Tibial nerve (tissue), 4 donors: ENCODE measurements at regions not wholly inside any gene's neighbourhood (a gene's known extent, or its start where the extent isn't known, plus 50 kb on each side); places are given as distances from the start of the nearest gene placed in this dataset.

Source experiments
- DNase-seq, 2 donors: peaks; one replicate each; pipeline ENCODE4 v3.0.0-alpha.2; 2019; ENCODE audit warnings: low spot score in 2 of 2
- H3K27ac ChIP-seq, 4 donors: fragments of 200-600 bp; sonication (generic) in 3 of 4; one replicate each; pipeline ENCODE4 v1.5.1; 2017 to 2019; ENCODE audit warnings: mild to moderate bottlenecking in 1 of 4
- H3K27me3 ChIP-seq, 2 donors: fragments of 200-600 bp; sonication (generic) in 1 of 2; one replicate each; pipeline versions ENCODE4 v1.5.1 to v1.6.0; 2017 to 2019
- H3K36me3 ChIP-seq, 3 donors: fragments of 200-600 bp; sonication (generic); one replicate each; pipeline ENCODE4 v1.5.1; 2018 to 2019
- H3K4me1 ChIP-seq, 4 donors: fragments of 200-600 bp; sonication (generic) in 3 of 4; one replicate each; pipeline ENCODE4 v1.5.1; 2017 to 2019
- H3K4me3 ChIP-seq, 4 donors: fragments of 200-600 bp; sonication (generic) in 3 of 4; one replicate each; pipeline ENCODE4 v1.5.1; 2017 to 2019; ENCODE audit warnings: mild to moderate bottlenecking in 1 of 4, moderate library complexity in 1 of 4
- H3K9me3 ChIP-seq, 4 donors: fragments of 200-600 bp; sonication (generic) in 3 of 4; one replicate each; pipeline ENCODE4 v1.5.1; 2017 to 2019
- CTCF ChIP-seq, 5 experiments: fragments of 200-600 bp in 3 of 5; fragments of 450-650 bp in 2 of 5; sonication (generic) in 3 of 5; IDR thresholded peaks; one replicate each; pipeline ENCODE4 v1.5.1; 2016 to 2019; ENCODE audit warnings: antibody characterized with exemption in 5 of 5, mild to moderate bottlenecking in 3 of 5, moderate library complexity in 2 of 5
- EP300 ChIP-seq, 2 donors: sonication (generic); formaldehyde crosslinking; IDR thresholded peaks; one replicate each; pipeline ENCODE4 v1.6.1; 2017; ENCODE audit warnings: antibody characterized with exemption in 2 of 2, mild to moderate bottlenecking in 1 of 2
- POLR2A ChIP-seq, 2 donors: fragments of 450-650 bp; IDR thresholded peaks; one replicate each; pipeline ENCODE4 v1.6.1; 2017; ENCODE audit warnings: antibody characterized with exemption in 2 of 2, mild to moderate bottlenecking in 2 of 2, moderate library complexity in 2 of 2
- WGBS, 2 donors: methylation state at CpG; one replicate each; pipeline ENCODE4 v1.1.5; 2018; 5-methylcytosine and 5-hydroxymethylcytosine counted together

GRCh38 chrX:8033175-8033574, 106.0 kb upstream of the PNPLA4 start:
- DNase-seq, result no peak
- Histone ChIP-seq H3K27ac (no peak overlapping the region), H3K27me3 (peaks cover 0 to 4% of the 10 kb centered on the region in 2 donors), H3K4me3 (no peak overlapping the region), H3K36me3 (no peaks in the 10 kb centered on the region), H3K9me3 (no peaks in the 10 kb centered on the region), H3K4me1 (no peaks in the 10 kb centered on the region)
- WGBS, 2 donors, result 36 to 64% methylated on average over 4 of the region's 4 CpGs
- no peak for TF ChIP-seq POLR2A (IDR thresholded peaks at IDR 0.05)

DNA sequence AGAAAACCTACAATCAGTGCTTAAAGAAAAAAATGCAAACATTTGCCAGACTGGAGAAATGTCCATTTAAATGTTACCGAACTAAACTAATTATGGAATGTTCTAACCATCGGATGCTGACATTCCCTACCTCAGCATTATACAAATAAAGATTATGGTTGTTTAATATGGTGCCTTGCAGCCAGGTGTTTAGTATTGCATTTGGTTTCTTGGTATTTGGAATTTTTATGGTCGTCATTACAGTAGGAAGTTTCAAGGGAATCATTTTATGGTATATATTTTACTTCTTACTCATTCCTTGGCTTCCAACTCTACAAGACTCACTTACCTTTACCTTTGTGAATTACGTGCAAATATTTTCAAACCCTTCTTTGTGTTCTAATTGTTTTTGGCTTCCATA, 103.1 kb upstream of the PNPLA4 start:
- no peaks in the 10 kb centered on the region for H3K4me1 ChIP-seq
- peaks cover 0 to 4% of the 10 kb centered on the region in 2 donors for H3K27me3 ChIP-seq
- no peaks in the 10 kb centered on the region for H3K9me3 ChIP-seq
- H3K36me3 ChIP-seq, result no peaks in the 10 kb centered on the region
- H3K27ac ChIP-seq, result no peak overlapping the region
- no peak for DNase-seq
- TF ChIP-seq EP300 (IDR thresholded peaks at IDR 0.05), result no peak
- TF ChIP-seq CTCF (IDR thresholded peaks at IDR 0.05), result no peak
- TF ChIP-seq POLR2A (IDR thresholded peaks at IDR 0.05), result no peak
- 80 to 81% methylated on average over 4 of the region's 4 CpGs for WGBS, 2 donors
- no peak overlapping the region for H3K4me3 ChIP-seq

DNA sequence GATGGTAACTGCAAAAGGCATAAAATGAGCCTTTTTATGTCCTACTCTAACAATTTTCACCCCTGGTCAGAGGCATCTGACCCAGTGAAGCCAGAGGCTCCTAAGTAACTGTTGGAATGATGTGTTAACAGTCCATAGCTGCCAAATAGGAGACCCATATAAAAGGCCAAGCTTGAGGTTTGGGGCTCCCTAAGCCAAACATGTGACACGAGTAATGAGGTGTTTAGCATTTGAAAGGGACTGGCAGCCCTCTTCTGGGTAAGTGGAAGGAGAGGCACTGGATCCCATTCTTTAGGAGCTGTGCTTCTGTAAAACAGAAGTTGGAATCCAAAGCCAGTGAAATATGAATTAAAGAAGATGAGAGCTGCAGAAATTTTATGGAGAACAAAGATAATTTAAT, 100.6 kb upstream of the PNPLA4 start:
- Histone ChIP-seq H3K4me1 (no peaks in the 10 kb centered on the region), H3K27ac (no peak overlapping the region), H3K9me3 (no peaks in the 10 kb centered on the region), H3K36me3 (no peaks in the 10 kb centered on the region), H3K27me3 (peaks cover 0 to 2% of the 10 kb centered on the region in 2 donors), H3K4me3 (no peak overlapping the region)
- no peak for TF ChIP-seq CTCF (IDR thresholded peaks at IDR 0.05)
- no peak for TF ChIP-seq EP300 (IDR thresholded peaks at IDR 0.05)
- no peak for TF ChIP-seq POLR2A (IDR thresholded peaks at IDR 0.05)
- WGBS, 2 donors, result 26 to 43% methylated on average over 1 of the region's 1 CpG
- DNase-seq, result no peak

- H3K9me3 ChIP-seq, result no peaks in the 10 kb centered on the region
- no peak for DNase-seq
- H3K4me3 ChIP-seq, result no peak overlapping the region
- no peaks in the 10 kb centered on the region for H3K27me3 ChIP-seq
- H3K36me3 ChIP-seq, result no peaks in the 10 kb centered on the region
- H3K4me1 ChIP-seq, result no peaks in the 10 kb centered on the region
- H3K27ac ChIP-seq, result no peak overlapping the region
- TF ChIP-seq POLR2A (IDR thresholded peaks at IDR 0.05) (no peak), EP300 (IDR thresholded peaks at IDR 0.05) (no peak), CTCF (IDR thresholded peaks at IDR 0.05) (no peak)
These were observed 98.5 kb upstream of the PNPLA4 start for GRCh38 chrX:8025705-8026104.

- Histone ChIP-seq H3K27ac (no peak overlapping the region), H3K9me3 (no peaks in the 10 kb centered on the region), H3K4me3 (no peak overlapping the region), H3K4me1 (no peaks in the 10 kb centered on the region), H3K36me3 (no peaks in the 10 kb centered on the region), H3K27me3 (no peaks in the 10 kb centered on the region)
- 87 to 98% methylated on average over 5 of the region's 5 CpGs for WGBS, 2 donors
- DNase-seq, result no peak
- TF ChIP-seq EP300 (IDR thresholded peaks at IDR 0.05) (no peak), POLR2A (IDR thresholded peaks at IDR 0.05) (no peak), CTCF (IDR thresholded peaks at IDR 0.05) (no peak)
These were observed 91.7 kb upstream of the PNPLA4 start for GRCh38 chrX:8018934-8019333.

DNA sequence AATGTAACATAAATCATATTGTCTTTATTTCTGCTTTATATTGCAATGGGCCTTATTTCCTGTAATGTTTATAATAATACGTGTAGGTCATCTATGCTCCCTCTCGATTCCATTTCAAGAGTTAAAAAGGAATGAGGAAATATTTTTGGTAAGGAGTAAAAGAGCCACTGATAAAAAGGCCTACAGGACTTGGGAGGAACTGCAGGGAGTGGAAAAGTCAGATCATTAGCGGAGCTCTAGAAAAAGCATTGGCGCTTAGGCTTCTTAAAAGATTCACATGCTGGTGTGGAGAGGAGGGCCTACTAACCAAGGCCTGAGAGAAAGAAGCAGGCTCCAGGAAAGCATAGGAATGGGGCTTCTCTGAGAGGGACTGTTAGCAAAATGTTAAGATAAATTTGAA, 82.9 kb upstream of the PNPLA4 start:
- 80 to 88% methylated on average over 4 of the region's 4 CpGs for WGBS, 2 donors
- no peaks in the 10 kb centered on the region for H3K27me3 ChIP-seq
- H3K27ac ChIP-seq, result no peak overlapping the region
- H3K4me1 ChIP-seq, result no peaks in the 10 kb centered on the region
- H3K9me3 ChIP-seq, result no peaks in the 10 kb centered on the region
- DNase-seq, result no peak
- no peak overlapping the region for H3K4me3 ChIP-seq
- no peaks in the 10 kb centered on the region for H3K36me3 ChIP-seq
- no peak for TF ChIP-seq EP300 (IDR thresholded peaks at IDR 0.05)
- no peak for TF ChIP-seq POLR2A (IDR thresholded peaks at IDR 0.05)
- no peak for TF ChIP-seq CTCF (IDR thresholded peaks at IDR 0.05)
